Fibroblast of skin of abdomen (primary cell): ENCODE measurements at regions not wholly inside any gene's neighbourhood (a gene's known extent, or its start where the extent isn't known, plus 50 kb on each side); places are given as distances from the start of the nearest gene placed in this dataset.
"Not testable (repeated sequence)": the region's sequence is repeated elsewhere in the genome, so short reads cannot be mapped to it uniquely, and the experiment has no call there.

Experiments used
- DNase-seq: peaks from one replicate; pipeline ENCODE4 v3.0.0-alpha.2; 2013

GRCh38 chr6:153984811-153985210 lies 54.2 kb upstream of the OPRM1 start:
- DNase-seq = no peak

- DNase-seq = peak; percentile 4
Observed at GRCh38 chr6:153980171-153980570, 58.9 kb upstream of the OPRM1 start.

GRCh38 chr6:153978911-153979548 lies 60.0 kb upstream of the OPRM1 start:
- not testable (repeated sequence) for DNase-seq

- peak; percentile 4 for DNase-seq
Observed at GRCh38 chr6:153976921-153977693, 61.9 kb upstream of the OPRM1 start.

GRCh38 chr6:153966001-153966400 lies 73.0 kb upstream of the OPRM1 start:
- DNase-seq = peak; percentile 37

GRCh38 chr6:153963352-153963751 lies 75.7 kb upstream of the OPRM1 start:
- no peak for DNase-seq

GRCh38 chr6:153962555-153962954 lies 76.5 kb upstream of the OPRM1 start:
- no peak for DNase-seq

GRCh38 chr6:153960741-153961140 lies 78.3 kb upstream of the OPRM1 start:
- no peak for DNase-seq

- DNase-seq = peak; percentile 14
Observed at GRCh38 chr6:153960281-153960680, 78.8 kb upstream of the OPRM1 start.

- no peak for DNase-seq
Observed at GRCh38 chr6:153959276-153959675, 79.8 kb upstream of the OPRM1 start.

GRCh38 chr6:153958860-153959259 lies 80.2 kb upstream of the OPRM1 start:
- DNase-seq = no peak

GRCh38 chr6:153957394-153957793 lies 81.6 kb upstream of the OPRM1 start:
- no peak for DNase-seq

GRCh38 chr6:153956808-153957207 lies 82.2 kb upstream of the OPRM1 start:
- peak; percentile 76 for DNase-seq

GRCh38 chr6:153949616-153950015 lies 89.4 kb upstream of the OPRM1 start:
- DNase-seq = peak; percentile 63

GRCh38 chr6:153947808-153948447 lies 91.1 kb upstream of the OPRM1 start:
- peak; percentile 9 for DNase-seq

GRCh38 chr6:153944201-153944600 lies 94.8 kb upstream of the OPRM1 start:
- DNase-seq = no peak

- no peak for DNase-seq
Observed at GRCh38 chr6:153942361-153942760, 96.7 kb upstream of the OPRM1 start.

GRCh38 chr6:153941768-153942167 lies 97.3 kb upstream of the OPRM1 start:
- no peak for DNase-seq

GRCh38 chr6:153938876-153939275 lies 100.2 kb upstream of the OPRM1 start:
- no peak for DNase-seq

- DNase-seq = no peak
Observed at GRCh38 chr6:153931431-153931830, 107.6 kb upstream of the OPRM1 start.

- DNase-seq = no peak
Observed at GRCh38 chr6:153927867-153928266, 111.2 kb upstream of the OPRM1 start.

- DNase-seq = no peak
Observed at GRCh38 chr6:153898360-153899059, 140.5 kb upstream of the OPRM1 start.

- no peak for DNase-seq
Observed at GRCh38 chr6:153882411-153882810, 156.6 kb upstream of the OPRM1 start.
